ENCODE measurements at regions not wholly inside any gene's neighbourhood (a gene's known extent, or its start where the extent isn't known, plus 50 kb on each side); places are given as distances from the start of the nearest gene placed in this dataset.

DNA sequence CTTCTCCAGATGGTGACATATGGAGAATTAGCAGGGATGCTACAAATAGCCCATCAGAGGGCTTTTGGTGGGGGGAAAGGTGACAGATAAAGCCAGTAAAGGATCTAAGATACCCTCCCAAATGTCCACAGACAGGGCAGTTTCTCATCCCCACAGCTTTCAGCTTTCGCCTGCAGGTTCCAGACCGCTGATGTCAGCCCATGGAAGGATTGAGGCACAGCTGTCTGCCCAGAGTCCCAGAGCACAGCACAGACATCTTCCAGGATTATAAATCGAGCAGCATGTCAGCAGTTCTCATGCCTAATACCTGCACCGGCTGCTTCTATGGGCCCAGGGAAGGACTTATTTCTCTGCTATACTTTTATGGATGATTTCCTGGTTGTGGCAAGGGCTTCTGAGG, 96.7 kb upstream of the MXRA5 start:
- TF ChIP-seq RFX5 (IDR thresholded peaks at IDR 0.05; ENCODE audit: borderline replicate concordance, low read depth, low read length), result no peak
- TF ChIP-seq, protein P1, sequence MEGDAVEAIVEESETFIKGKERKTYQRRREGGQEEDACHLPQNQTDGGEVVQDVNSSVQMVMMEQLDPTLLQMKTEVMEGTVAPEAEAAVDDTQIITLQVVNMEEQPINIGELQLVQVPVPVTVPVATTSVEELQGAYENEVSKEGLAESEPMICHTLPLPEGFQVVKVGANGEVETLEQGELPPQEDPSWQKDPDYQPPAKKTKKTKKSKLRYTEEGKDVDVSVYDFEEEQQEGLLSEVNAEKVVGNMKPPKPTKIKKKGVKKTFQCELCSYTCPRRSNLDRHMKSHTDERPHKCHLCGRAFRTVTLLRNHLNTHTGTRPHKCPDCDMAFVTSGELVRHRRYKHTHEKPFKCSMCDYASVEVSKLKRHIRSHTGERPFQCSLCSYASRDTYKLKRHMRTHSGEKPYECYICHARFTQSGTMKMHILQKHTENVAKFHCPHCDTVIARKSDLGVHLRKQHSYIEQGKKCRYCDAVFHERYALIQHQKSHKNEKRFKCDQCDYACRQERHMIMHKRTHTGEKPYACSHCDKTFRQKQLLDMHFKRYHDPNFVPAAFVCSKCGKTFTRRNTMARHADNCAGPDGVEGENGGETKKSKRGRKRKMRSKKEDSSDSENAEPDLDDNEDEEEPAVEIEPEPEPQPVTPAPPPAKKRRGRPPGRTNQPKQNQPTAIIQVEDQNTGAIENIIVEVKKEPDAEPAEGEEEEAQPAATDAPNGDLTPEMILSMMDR (IDR thresholded peaks at IDR 0.05; ENCODE audit: control extremely low read depth in 1 of 3, insufficient read depth in 1 of 3, low read depth in 1 of 3, low read length in 3 of 3), result no peak
- TF ChIP-seq ZNF274 (IDR thresholded peaks at IDR 0.05; ENCODE audit: borderline replicate concordance, extremely low read depth, low read length), result no peak
- TF ChIP-seq, protein P2, sequence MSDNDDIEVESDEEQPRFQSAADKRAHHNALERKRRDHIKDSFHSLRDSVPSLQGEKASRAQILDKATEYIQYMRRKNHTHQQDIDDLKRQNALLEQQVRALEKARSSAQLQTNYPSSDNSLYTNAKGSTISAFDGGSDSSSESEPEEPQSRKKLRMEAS (IDR thresholded peaks at IDR 0.05), result no peak
- no peak for TF ChIP-seq POLR2A (IDR thresholded peaks at IDR 0.05; ENCODE audit: control extremely low read depth in 1 of 2, low read depth in 2 of 2, low read length in 2 of 2)
- TF ChIP-seq SIRT6 (IDR thresholded peaks at IDR 0.05; ENCODE audit: low read length), result no peak
- TF ChIP-seq EP300 (IDR thresholded peaks at IDR 0.05; ENCODE audit: borderline replicate concordance in 1 of 2, low read depth in 2 of 2, low read length in 2 of 2), result no peak
- TF ChIP-seq CBX5 (IDR thresholded peaks at IDR 0.05; ENCODE audit: low read depth, low read length), result no peak

All from H1 (cell line).